Gastrocnemius medialis (tissue), 4 donors: ENCODE measurements at regions not wholly inside any gene's neighbourhood (a gene's known extent, or its start where the extent isn't known, plus 50 kb on each side); places are given as distances from the start of the nearest gene placed in this dataset.

Source experiments
- CTCF ChIP-seq, 5 experiments: fragments of 450-650 bp in 3 of 5; fragments of 200-600 bp in 2 of 5; sonication (generic) in 2 of 5; IDR thresholded peaks in 4 of 5; conservative IDR thresholded peaks in 1 of 5; 1 replicate in 4 of 5; 2 replicates in 1 of 5; pipeline ENCODE4 v1.5.1; 2016 to 2019; ENCODE audit warnings: antibody characterized with exemption in 5 of 5, mild to moderate bottlenecking in 3 of 5, moderate library complexity in 3 of 5
- POLR2A ChIP-seq, 2 donors: fragments of 450-650 bp; IDR thresholded peaks; one replicate each; pipeline ENCODE4 v1.6.1; 2017; ENCODE audit warnings: antibody characterized with exemption in 2 of 2, mild to moderate bottlenecking in 2 of 2, moderate library complexity in 2 of 2

- no peak for TF ChIP-seq CTCF (IDR thresholded peaks at IDR 0.05 in 4 of 5, conservative IDR thresholded peaks at IDR 0.05 in 1 of 5)
- no peak for TF ChIP-seq POLR2A (IDR thresholded peaks at IDR 0.05)
Measured at GRCh38 chr3:63043631-63044030, 168.4 kb upstream of the CADPS start.
